CD1c-positive myeloid dendritic cell (primary cell): ENCODE measurements at regions not wholly inside any gene's neighbourhood (a gene's known extent, or its start where the extent isn't known, plus 50 kb on each side); places are given as distances from the start of the nearest gene placed in this dataset.
"Not testable (repeated sequence)": the region's sequence is repeated elsewhere in the genome, so short reads cannot be mapped to it uniquely, and the experiment has no call there.

ENCODE experiments used
- DNase-seq: peaks from one replicate; pipeline ENCODE4 v3.0.0-alpha.2; 2016; ENCODE audit errors: extremely low spot score

- DNase-seq: no peak
Observed at GRCh38 chr13:53379485-53379884, 350.9 kb downstream of the OLFM4 start.

- DNase-seq: no peak
Observed at GRCh38 chr13:53382008-53382407, 353.4 kb downstream of the OLFM4 start.

GRCh38 chr13:53398051-53398450, 369.4 kb downstream of the OLFM4 start:
- DNase-seq: no peak

- DNase-seq: no peak
Observed at GRCh38 chr13:53405616-53406015, 377.0 kb downstream of the OLFM4 start.

GRCh38 chr13:53408306-53408705, 379.7 kb downstream of the OLFM4 start:
- DNase-seq: no peak

- no peak for DNase-seq
Observed at GRCh38 chr13:53408847-53409568, 380.4 kb downstream of the OLFM4 start.

DNA sequence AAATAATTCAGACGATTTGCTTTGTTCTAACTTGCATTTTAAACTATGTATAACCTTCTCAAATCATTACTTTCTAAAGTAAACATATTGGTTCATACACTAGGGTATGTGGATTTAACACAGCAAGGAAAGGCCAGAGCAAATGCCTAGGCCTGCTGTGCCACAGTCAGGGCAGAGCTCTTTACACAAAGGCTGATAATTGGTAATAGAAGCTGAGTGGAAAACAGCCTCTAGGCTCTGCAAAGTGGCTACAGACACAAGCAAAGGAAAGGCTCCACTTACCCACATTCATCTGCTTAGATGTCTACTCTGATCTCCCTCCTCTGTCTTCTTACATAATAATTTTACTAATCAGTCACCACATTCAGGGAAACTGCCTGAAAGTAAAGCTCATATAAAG, 382.9 kb downstream of the OLFM4 start:
- no peak for DNase-seq

DNA sequence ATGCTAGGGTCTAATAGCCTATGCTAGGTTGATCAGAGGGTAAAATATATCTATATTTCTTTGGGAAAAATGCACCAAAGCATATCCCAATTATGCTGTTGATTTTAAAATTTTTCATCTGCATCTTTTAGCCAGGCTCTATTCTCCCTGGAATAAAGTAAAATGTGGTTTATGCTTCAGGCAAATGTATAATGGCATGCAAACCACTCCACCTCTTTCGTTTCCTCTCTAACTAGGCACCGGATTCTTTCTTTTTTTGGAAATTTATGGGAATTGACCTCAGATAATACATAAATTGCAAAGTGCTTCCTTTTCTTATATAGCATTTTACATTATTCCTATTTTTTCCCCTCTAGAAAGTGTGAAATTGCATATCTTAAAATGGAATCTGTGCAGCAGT, 386.5 kb downstream of the OLFM4 start:
- no peak for DNase-seq

GRCh38 chr13:53417601-53418000, 389.0 kb downstream of the OLFM4 start:
- DNase-seq: no peak

- DNase-seq: no peak
Observed at GRCh38 chr13:53422415-53422814, 393.8 kb downstream of the OLFM4 start.

DNA sequence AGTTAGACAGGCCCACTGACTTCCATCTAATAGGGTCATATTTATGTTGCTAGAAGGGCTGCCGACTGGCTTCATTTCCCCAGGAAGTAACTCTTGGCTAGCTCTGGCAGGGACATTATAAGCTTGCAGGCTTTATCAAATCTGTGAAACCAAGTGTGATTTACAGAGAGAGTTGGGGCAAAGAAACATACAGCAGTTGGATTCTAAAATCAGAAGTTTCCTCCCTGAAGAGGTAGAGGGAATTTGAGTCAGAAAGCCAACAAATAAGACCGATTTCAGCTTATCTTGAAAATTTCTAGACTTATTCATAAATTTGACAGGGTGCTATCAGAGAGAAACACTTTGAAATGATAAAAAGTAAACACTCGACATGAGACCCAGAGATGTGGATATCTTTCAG, 407.8 kb downstream of the OLFM4 start:
- no peak for DNase-seq

GRCh38 chr13:53439439-53440225, 411.0 kb downstream of the OLFM4 start:
- no peak for DNase-seq

DNA sequence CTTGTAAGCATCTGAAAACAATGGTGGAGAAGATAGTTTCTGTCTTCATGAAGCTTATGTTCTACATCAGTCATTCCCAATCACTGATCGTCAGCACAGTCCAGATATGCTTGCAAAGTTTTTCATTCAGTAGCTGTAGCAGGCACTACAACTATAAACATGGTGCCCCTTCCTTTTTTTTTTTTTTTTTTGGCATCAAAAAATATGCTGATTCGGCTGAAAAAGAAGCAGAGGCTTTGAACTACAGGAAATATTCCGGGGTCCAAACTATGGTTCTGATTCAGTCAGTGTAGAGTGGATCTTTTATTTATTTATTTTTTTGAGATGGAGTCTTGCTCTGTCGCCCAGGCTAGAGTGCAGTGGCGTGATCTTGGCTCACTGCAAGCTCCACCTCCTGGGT, 414.4 kb downstream of the OLFM4 start:
- DNase-seq: no peak

- DNase-seq: no peak
Observed at GRCh38 chr13:53445686-53446085, 417.1 kb downstream of the OLFM4 start.

DNA sequence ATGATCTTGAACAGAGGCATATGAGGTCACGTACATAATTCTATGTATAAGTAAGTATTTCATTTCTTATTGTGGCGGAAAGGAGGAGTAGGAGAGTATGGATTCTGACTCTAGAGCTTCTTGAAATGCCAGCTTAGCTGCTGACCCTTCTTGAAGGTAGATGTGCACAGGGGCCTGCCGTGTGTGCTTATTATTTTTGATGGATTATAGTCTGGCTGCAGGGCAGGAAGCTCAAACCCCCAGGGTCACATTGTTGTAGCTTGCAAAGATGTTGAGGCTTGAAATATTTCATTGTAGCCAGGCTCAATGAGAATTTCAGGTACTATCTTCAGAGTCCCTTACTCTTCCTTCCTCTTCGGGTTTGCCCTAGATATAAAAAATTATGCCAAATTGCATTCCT, 418.8 kb downstream of the OLFM4 start:
- DNase-seq: no peak

GRCh38 chr13:53447863-53448262, 419.2 kb downstream of the OLFM4 start:
- no peak for DNase-seq

DNA sequence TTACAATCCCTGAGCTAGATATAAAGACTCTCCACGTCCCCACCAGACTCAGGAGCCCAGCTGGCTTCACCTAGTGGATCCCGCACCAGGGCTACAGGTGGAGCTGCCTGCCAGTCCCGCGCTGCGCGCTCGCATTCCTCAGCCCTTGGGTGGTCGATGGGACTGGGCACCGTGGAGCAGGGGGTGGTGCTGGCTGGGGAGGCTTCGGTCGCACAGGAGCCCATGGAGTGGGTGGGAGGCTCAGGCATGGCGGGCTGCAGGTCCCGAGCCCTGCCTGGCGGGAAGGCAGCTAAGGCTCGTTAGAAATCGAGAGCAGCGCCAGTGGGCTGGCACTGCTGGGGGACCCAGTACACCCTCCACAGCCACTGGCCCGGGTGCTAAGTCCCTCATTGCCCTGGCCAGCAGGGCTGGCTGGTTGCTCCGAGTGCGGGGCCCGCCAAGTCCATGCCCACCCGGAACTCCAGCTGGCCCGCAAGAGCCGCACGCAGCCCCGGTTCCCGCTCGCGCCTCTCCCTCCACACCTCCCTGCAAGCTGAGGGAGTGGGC, 423.7 kb downstream of the OLFM4 start:
- not testable (repeated sequence) for DNase-seq

DNA sequence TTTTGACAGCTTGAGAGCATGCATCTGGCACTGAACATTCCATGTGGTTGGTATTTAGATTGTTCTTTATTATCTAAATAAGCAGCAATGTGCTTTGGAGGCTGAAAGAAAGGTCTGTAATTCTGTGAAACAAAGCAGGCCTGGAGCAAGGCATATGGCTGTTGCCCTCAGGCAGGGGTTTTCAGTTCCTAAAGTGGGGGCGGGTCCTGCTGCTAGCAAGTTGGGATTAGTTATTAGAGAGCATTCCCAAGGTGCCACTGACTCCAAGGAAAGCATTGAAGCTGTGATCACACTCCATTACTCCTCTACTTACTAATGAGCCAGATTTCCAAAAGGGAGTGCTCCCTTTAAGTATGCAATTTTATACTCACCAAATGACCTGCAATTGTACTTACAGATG, 432.2 kb downstream of the OLFM4 start:
- DNase-seq: no peak

- DNase-seq: no peak
Observed at GRCh38 chr13:53463106-53463505, 434.5 kb downstream of the OLFM4 start.

- DNase-seq: no peak
Observed at GRCh38 chr13:53466576-53466975, 438.0 kb downstream of the OLFM4 start.

DNA sequence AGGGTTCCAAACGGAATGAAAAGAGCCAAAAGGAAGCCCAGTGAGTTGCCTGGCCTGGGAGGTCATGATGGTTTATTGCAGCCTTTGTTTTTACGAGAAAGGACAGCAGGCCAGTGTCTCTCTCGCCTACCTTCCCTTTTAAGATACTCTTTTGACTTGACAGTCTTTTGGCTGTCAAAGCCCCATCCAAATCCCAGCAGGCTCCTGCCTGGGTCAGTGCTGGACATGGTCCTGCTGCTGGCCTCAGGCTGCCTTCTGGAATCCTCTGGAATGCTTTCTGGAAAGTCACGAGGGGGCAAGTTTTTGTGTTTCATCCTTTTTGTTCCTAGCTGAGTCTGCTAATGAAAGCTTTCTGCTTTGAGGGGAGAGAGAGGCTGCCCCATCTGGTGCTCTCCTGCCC, 444.8 kb downstream of the OLFM4 start:
- DNase-seq: no peak

DNA sequence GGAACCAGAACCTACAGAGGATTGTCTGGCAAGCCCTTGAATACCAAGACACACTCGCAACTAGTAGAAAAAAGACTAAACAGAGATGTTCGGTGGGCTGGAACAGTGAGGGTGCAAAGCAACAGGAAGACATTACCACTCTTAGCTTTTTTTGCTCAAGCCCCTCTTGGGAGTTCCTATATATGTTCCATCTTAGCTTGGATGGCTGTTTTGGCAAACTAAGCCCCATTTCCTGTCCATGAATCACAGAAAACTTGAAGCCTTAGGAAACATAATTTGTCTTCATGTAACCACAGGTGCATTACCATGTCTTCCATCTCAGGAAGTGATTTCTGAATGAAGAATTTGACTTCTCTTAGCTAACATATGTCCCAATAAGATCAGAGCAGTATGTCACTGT, 446.3 kb downstream of the OLFM4 start:
- no peak for DNase-seq

DNA sequence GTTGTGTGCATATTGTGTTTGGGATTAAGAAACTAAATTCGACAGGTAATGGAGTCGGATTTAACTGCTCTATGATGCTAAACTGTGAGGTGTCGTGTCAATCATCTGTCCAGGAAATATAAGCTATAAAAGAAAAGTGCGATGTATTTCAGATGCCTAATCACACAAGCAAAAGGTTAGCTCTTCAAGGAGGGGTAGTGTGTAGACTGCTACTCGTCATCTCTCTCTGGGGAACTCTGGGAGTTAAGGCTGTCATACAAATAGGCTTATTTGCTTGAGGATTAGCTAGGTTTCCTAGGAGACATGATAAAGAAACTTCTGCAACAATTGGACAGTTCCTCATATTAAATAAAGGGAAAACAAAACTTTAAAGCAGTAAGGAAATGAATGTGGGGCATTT, 462.1 kb downstream of the OLFM4 start:
- DNase-seq: no peak
